Right cardiac atrium (tissue), 5 donors: ENCODE measurements at regions not wholly inside any gene's neighbourhood (a gene's known extent, or its start where the extent isn't known, plus 50 kb on each side); places are given as distances from the start of the nearest gene placed in this dataset.
A peak's percentile ranks its signal among the peaks of the same experiment; 100 is the strongest.

ENCODE experiments used
- ATAC-seq, 2 donors: fragments of 200-7000 bp; cut with Tn5 transposase; one replicate each; pipeline versions ENCODE4 v1.8.0 to v1.9.1; 2020; ENCODE audit warnings: moderate library complexity in 2 of 2, mild to moderate bottlenecking in 1 of 2
- DNase-seq, 3 donors: peaks; one replicate each; pipeline ENCODE4 v3.0.0-alpha.2; 2020
- H3K27ac ChIP-seq: one replicate; pipeline ENCODE4 v1.5.1; 2013; ENCODE audit warnings: mild to moderate bottlenecking, low read length, control low read depth, moderate library complexity
- H3K27me3 ChIP-seq: one replicate; pipeline ENCODE4 v1.6.1; 2013; ENCODE audit not compliant: control insufficient read depth, insufficient read depth
- H3K4me1 ChIP-seq: one replicate; pipeline ENCODE4 v1.6.1; 2013; ENCODE audit warnings: low read length; ENCODE audit not compliant: control insufficient read depth, insufficient read depth
- H3K4me3 ChIP-seq: one replicate; pipeline ENCODE4 v1.5.1; 2013; ENCODE audit warnings: low read length, control low read depth
- H3K9me3 ChIP-seq: one replicate; pipeline ENCODE4 v1.6.1; 2013; ENCODE audit warnings: low read length; ENCODE audit not compliant: control insufficient read depth
- WGBS: extraction: QIAGEN DNeasy Blood & Tissue Kit; methylation state at CpG from one replicate; pipeline ENCODE4 v1.1.7; 2013; 5-methylcytosine and 5-hydroxymethylcytosine counted together
- intact Hi-C, 4 donors: fragments of 100-400 bp; cut with DNase I; formaldehyde crosslinking; loops; one replicate each; pipeline versions ENCODE4 v1.11.0 to v1.14.0; 2022 to 2023
- donor health status: healthy with polysubstance abuse.
- donor health status: DM: no; HTN: yes; CAD: no.
- donor health status: DM: no; HTN: no; CAD: no.
- donor health status: DM: no; HTN: yes; CAD: no; lungs with severe emphysema.
- donor health status: DM: yes; HTN: yes; CAD: no.

- Histone ChIP-seq H3K4me1 (no peaks in the 10 kb centered on the region), H3K4me3 (no peak overlapping the region), H3K27me3 (no peaks in the 10 kb centered on the region), H3K9me3 (no peaks in the 10 kb centered on the region), H3K27ac (no peak overlapping the region)
- 82% methylated on average over 6 of the region's 6 CpGs for WGBS
- intact Hi-C loops, result no loop called here
- peak in 1 of 2 donors; percentile 61 for ATAC-seq
- DNase-seq, result no peak
Observed at GRCh38 chr10:78502210-78502936, 468.7 kb downstream of the RPS24 start.

- no peak overlapping the region for H3K4me3 ChIP-seq
- H3K27ac ChIP-seq, result no peak overlapping the region
- no peaks in the 10 kb centered on the region for H3K9me3 ChIP-seq
- intact Hi-C loops, result no loop called here
- WGBS, result 74% methylated on average over 3 of the region's 3 CpGs
- H3K4me1 ChIP-seq, result no peaks in the 10 kb centered on the region
- DNase-seq (no peak), ATAC-seq (no peak)
- H3K27me3 ChIP-seq, result no peaks in the 10 kb centered on the region
Observed at GRCh38 chr10:78504181-78504580, 470.5 kb downstream of the RPS24 start.

- no peak overlapping the region for H3K4me3 ChIP-seq
- no peak for DNase-seq
- no peaks in the 10 kb centered on the region for H3K27me3 ChIP-seq
- no peak overlapping the region for H3K27ac ChIP-seq
- no peak for ATAC-seq
- intact Hi-C loops, result no loop called here
- no peaks in the 10 kb centered on the region for H3K9me3 ChIP-seq
- no peaks in the 10 kb centered on the region for H3K4me1 ChIP-seq
- WGBS, result 95% methylated on average over 4 of the region's 4 CpGs
Observed at GRCh38 chr10:78505657-78506056, 472.0 kb downstream of the RPS24 start.

GRCh38 chr10:78506614-78507013, 473.0 kb downstream of the RPS24 start:
- H3K27ac ChIP-seq, result no peak overlapping the region
- no peak for ATAC-seq
- intact Hi-C loops, result no loop called here

GRCh38 chr10:78507510-78508160, 474.0 kb downstream of the RPS24 start:
- ATAC-seq (peak in 1 of 2 donors; percentile 19), DNase-seq (no peak)
- H3K27ac ChIP-seq, result no peak overlapping the region
- 62% methylated on average over 8 of the region's 8 CpGs for WGBS
- no peaks in the 10 kb centered on the region for H3K27me3 ChIP-seq
- intact Hi-C loops, result no loop called here
- no peaks in the 10 kb centered on the region for H3K4me1 ChIP-seq
- no peak overlapping the region for H3K4me3 ChIP-seq
- H3K9me3 ChIP-seq, result no peaks in the 10 kb centered on the region

More at GRCh38 chr10:78506614-78507013, 473.0 kb downstream of the RPS24 start:
- Histone ChIP-seq H3K4me3 (no peak overlapping the region), H3K27me3 (no peaks in the 10 kb centered on the region), H3K4me1 (no peaks in the 10 kb centered on the region), H3K9me3 (no peaks in the 10 kb centered on the region)
- 94% methylated on average over 2 of the region's 2 CpGs for whole genome bisulfite sequencing
- no peak for DNase-seq

GRCh38 chr10:78508955-78509748, 475.5 kb downstream of the RPS24 start:
- ATAC-seq, result no peak
- no peaks in the 10 kb centered on the region for H3K4me1 ChIP-seq

GRCh38 chr10:78510566-78511323, 477.1 kb downstream of the RPS24 start:
- peaks cover 2% of the 10 kb centered on the region for H3K4me1 ChIP-seq
- 67% methylated on average over 12 of the region's 12 CpGs for WGBS
- H3K27ac ChIP-seq, result peak overlapping the region; percentile 6
- ATAC-seq, result peak; percentile 28 to 47
- H3K9me3 ChIP-seq, result no peaks in the 10 kb centered on the region
- intact Hi-C loops, result no loop called here
- no peaks in the 10 kb centered on the region for H3K27me3 ChIP-seq
- DNase-seq, result peak in 2 of 3 donors; percentile 31 to 74
- H3K4me3 ChIP-seq, result no peak overlapping the region

More at GRCh38 chr10:78508955-78509748, 475.5 kb downstream of the RPS24 start:
- Histone ChIP-seq H3K27ac (no peak overlapping the region), H3K9me3 (no peaks in the 10 kb centered on the region), H3K4me3 (no peak overlapping the region), H3K27me3 (no peaks in the 10 kb centered on the region)
- intact Hi-C loops, result no loop called here
- no peak for DNase-seq
- WGBS, result 82% methylated on average over 6 of the region's 6 CpGs

GRCh38 chr10:78511324-78512204, 477.9 kb downstream of the RPS24 start:
- peaks cover 2% of the 10 kb centered on the region for H3K4me1 ChIP-seq
- no peak overlapping the region for H3K4me3 ChIP-seq
- DNase-seq (no peak), ATAC-seq (no peak)
- H3K9me3 ChIP-seq, result no peaks in the 10 kb centered on the region
- no peaks in the 10 kb centered on the region for H3K27me3 ChIP-seq
- H3K27ac ChIP-seq, result peak overlapping the region; percentile 6
- 78% methylated on average over 6 of the region's 6 CpGs for WGBS
- intact Hi-C loops, result no loop called here

GRCh38 chr10:78512205-78512550, 478.5 kb downstream of the RPS24 start:
- 62% methylated on average over 3 of the region's 3 CpGs for WGBS
- no peak for ATAC-seq
- peak in 1 of 3 donors; percentile 61 for DNase-seq
- Histone ChIP-seq H3K27me3 (no peaks in the 10 kb centered on the region), H3K9me3 (no peaks in the 10 kb centered on the region), H3K27ac (no peak overlapping the region), H3K4me3 (no peak overlapping the region), H3K4me1 (peaks cover 2% of the 10 kb centered on the region)
- intact Hi-C loops, result no loop called here

GRCh38 chr10:78513330-78513729, 479.7 kb downstream of the RPS24 start:
- H3K4me1 ChIP-seq, result peaks cover 2% of the 10 kb centered on the region
- H3K27me3 ChIP-seq, result no peaks in the 10 kb centered on the region
- no peak overlapping the region for H3K4me3 ChIP-seq
- H3K9me3 ChIP-seq, result no peaks in the 10 kb centered on the region
- ATAC-seq, result no peak
- intact Hi-C loops, result no loop called here
- no peak overlapping the region for H3K27ac ChIP-seq
- 48% methylated on average over 2 of the region's 2 CpGs for WGBS
- DNase-seq, result no peak
